Caco-2 (cell line): ENCODE measurements at regions not wholly inside any gene's neighbourhood (a gene's known extent, or its start where the extent isn't known, plus 50 kb on each side); places are given as distances from the start of the nearest gene placed in this dataset.

Experiments
- BruUV-seq: library from RNA; stranded (reverse); fragments of 400-500 nt; replicated peaks from 2 replicates; lab custom pipeline; 2021; lab: Mats Ljungman, UMichigan
- CTCF ChIA-PET: fragments of 300-600 bp; sonication (Branson Sonifier 250); formaldehyde crosslinking; loops from one replicate; lab custom pipeline; 2022; ENCODE audit warnings: antibody characterized with exemption; lab: Charles Lee
- POLR2A ChIA-PET: fragments of 300-600 bp; sonication (Branson Sonifier 250); formaldehyde crosslinking; loops from one replicate; lab custom pipeline; 2022; ENCODE audit warnings: antibody characterized with exemption; lab: Charles Lee
- DNase-seq, 2 experiments: peaks; one replicate each; pipeline versions ENCODE4 v3.0.0 to v3.0.0-alpha.2; 2020 to 2022
- H3K27me3 ChIP-seq: replicated peaks from 2 replicates; pipeline ENCODE4 v1.6.0; 2011; ENCODE audit warnings: low read length; ENCODE audit not compliant: control insufficient read depth, insufficient read depth
- H3K36me3 ChIP-seq: 2 replicates; pipeline ENCODE4 v1.5.1; 2011; ENCODE audit warnings: low read length; ENCODE audit not compliant: control insufficient read depth, insufficient read depth
- H3K4me1 ChIP-seq: fragments of 250-450 bp; sonication (Bioruptor Pico); 2 replicates; pipeline ENCODE4 v1.5.1; 2020; ENCODE audit warnings: mild to moderate bottlenecking
- H3K4me3 ChIP-seq: 2 replicates; pipeline ENCODE4 v1.5.1; 2011; ENCODE audit warnings: low read depth, mild to moderate bottlenecking, control low read depth, low read length
- H3K9me3 ChIP-seq: fragments of 250-450 bp; sonication (Bioruptor Pico); 2 replicates; pipeline ENCODE4 v1.5.1; 2020; ENCODE audit warnings: mild to moderate bottlenecking, moderate library complexity
- H3K27ac Mint-ChIP-seq: one replicate; pipeline ENCODE4 v1.8.0; 2022; ENCODE audit warnings: mixed read lengths; ENCODE audit not compliant: unreplicated experiment
- H3K27me3 Mint-ChIP-seq: one replicate; pipeline ENCODE4 v1.8.0; 2022; ENCODE audit warnings: mixed read lengths; ENCODE audit not compliant: insufficient read depth, unreplicated experiment
- H3K36me3 Mint-ChIP-seq: one replicate; pipeline ENCODE4 v1.8.0; 2022; ENCODE audit warnings: mild to moderate bottlenecking, mixed read lengths; ENCODE audit not compliant: insufficient read depth, unreplicated experiment
- H3K4me1 Mint-ChIP-seq: one replicate; pipeline ENCODE4 v1.8.0; 2022; ENCODE audit warnings: low read depth, mixed read lengths; ENCODE audit not compliant: unreplicated experiment
- H3K4me3 Mint-ChIP-seq: one replicate; pipeline ENCODE4 v1.8.0; 2022; ENCODE audit warnings: mild to moderate bottlenecking, moderate library complexity, mixed read lengths; ENCODE audit not compliant: unreplicated experiment
- H3K9me3 Mint-ChIP-seq: one replicate; pipeline ENCODE4 v1.8.0; 2022; ENCODE audit warnings: mixed read lengths; ENCODE audit not compliant: unreplicated experiment
- CTCF ChIP-seq, 2 experiments: fragments of 200-600 bp in 1 of 2; IDR thresholded peaks; 1 replicate in 1 of 2; 2 replicates in 1 of 2; pipeline versions ENCODE4 v1.5.1 to v1.8.0; 2011 to 2022; ENCODE audit warnings: antibody characterized with exemption in 1 of 2, control low read depth in 1 of 2, inconsistent platforms in 1 of 2, low read depth in 1 of 2, low read length in 1 of 2, mild to moderate bottlenecking in 1 of 2, moderate library complexity in 1 of 2; ENCODE audit not compliant: insufficient read depth in 1 of 2, severe bottlenecking in 1 of 2, unreplicated experiment in 1 of 2
- intact Hi-C: fragments of 100-400 bp; cut with micrococcal nuclease; formaldehyde crosslinking; loops from one replicate; pipeline ENCODE4 v1.10.0; 2022; ENCODE audit not compliant: unreplicated experiment

GRCh38 chr22:27093422-27093821 lies 436.0 kb downstream of the MIAT start:
- CTCF ChIA-PET, result no interaction called here
- no peak for TF ChIP-seq CTCF (IDR thresholded peaks at IDR 0.05; ENCODE audit: insufficient read depth in 1 of 2, low read depth in 1 of 2, low read length in 1 of 2, severe bottlenecking in 1 of 2, unreplicated experiment in 1 of 2)
- intact Hi-C loops, result no loop called here
- no peaks in the 10 kb centered on the region for H3K36me3 Mint-ChIP-seq
- no peaks in the 10 kb centered on the region for H3K27me3 Mint-ChIP-seq
- no peaks in the 10 kb centered on the region for H3K36me3 ChIP-seq
- H3K27ac Mint-ChIP-seq, result no peak overlapping the region
- no peaks in the 10 kb centered on the region for H3K9me3 ChIP-seq
- no peaks in the 10 kb centered on the region for H3K9me3 Mint-ChIP-seq
- no peak overlapping the region for H3K4me3 ChIP-seq
- no peaks in the 10 kb centered on the region for H3K4me1 ChIP-seq
- DNase-seq, result no peak
- POLR2A ChIA-PET, result no interaction called here
- BruUV-seq, result no TSS peak
- no peaks in the 10 kb centered on the region for H3K4me1 Mint-ChIP-seq
- no peaks in the 10 kb centered on the region for H3K27me3 ChIP-seq
- H3K4me3 Mint-ChIP-seq, result no peak overlapping the region

DNA sequence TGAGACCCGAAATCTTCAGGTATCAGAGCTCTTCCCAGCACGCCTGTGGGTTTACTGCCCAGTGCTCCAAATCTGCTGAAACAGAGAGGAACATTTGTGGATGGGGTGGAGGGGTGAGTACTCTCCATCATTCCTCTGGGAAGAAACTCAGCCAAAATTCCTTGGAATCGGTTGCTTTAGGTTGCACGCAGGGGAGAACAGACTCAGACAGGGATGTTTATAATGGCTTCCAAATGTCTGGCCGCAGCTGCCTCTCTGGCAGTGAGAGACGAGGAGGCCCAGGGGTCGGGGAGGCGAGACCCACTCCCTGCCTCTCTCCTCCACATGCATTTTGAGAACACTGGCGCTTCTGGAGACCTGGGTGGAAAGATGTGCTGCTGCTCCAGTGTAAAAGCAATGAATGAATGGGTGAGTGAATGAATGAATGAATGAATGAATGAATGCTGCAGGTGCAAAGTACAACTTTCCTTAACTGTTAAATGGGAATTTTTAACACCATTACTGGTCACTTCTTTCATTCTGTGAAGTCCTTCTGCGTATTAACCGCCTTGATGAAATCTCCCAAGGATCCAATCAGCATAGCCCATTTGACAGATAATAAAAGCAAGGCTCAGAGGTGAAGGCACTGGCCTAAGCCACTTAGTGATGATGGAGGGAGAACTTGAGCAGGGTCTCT lies 437.4 kb downstream of the MIAT start:
- Mint-ChIP-seq H3K4me1 (no peaks in the 10 kb centered on the region), H3K36me3 (no peaks in the 10 kb centered on the region), H3K27me3 (no peaks in the 10 kb centered on the region), H3K4me3 (no peak overlapping the region), H3K27ac (no peak overlapping the region), H3K9me3 (no peaks in the 10 kb centered on the region)
- ChIA-PET CTCF (no interaction called here), POLR2A (no interaction called here)
- no peak overlapping the region for H3K4me3 ChIP-seq
- no peak for DNase-seq
- H3K27me3 ChIP-seq, result no peaks in the 10 kb centered on the region
- no peaks in the 10 kb centered on the region for H3K9me3 ChIP-seq
- no TSS peak for BruUV-seq
- no peaks in the 10 kb centered on the region for H3K36me3 ChIP-seq
- H3K4me1 ChIP-seq, result no peaks in the 10 kb centered on the region
- TF ChIP-seq CTCF (IDR thresholded peaks at IDR 0.05; ENCODE audit: insufficient read depth in 1 of 2, low read depth in 1 of 2, low read length in 1 of 2, severe bottlenecking in 1 of 2, unreplicated experiment in 1 of 2), result no peak
- intact Hi-C loops, result no loop called here

DNA sequence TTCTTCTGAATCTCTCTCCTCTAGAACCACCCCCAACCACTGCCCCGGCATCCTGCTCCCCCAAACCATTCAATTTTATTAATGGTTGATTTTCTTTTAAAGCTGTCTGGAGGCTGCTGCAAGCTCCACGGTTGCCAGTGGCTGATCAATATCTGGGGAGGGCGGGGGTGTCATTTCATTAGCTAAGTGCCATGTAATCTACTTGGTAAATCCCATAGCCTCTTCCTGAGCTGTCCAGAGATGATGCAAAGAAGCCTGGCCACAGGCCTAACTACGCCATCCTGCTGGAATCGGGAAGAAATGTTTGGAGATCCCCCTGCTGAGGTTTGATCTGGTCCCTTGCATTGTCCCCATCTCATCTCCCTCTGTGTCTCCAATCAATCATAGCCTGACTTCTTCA lies 440.1 kb downstream of the MIAT start:
- TF ChIP-seq CTCF (IDR thresholded peaks at IDR 0.05; ENCODE audit: insufficient read depth in 1 of 2, low read depth in 1 of 2, low read length in 1 of 2, severe bottlenecking in 1 of 2, unreplicated experiment in 1 of 2), result no peak
- Histone ChIP-seq H3K27me3 (no peaks in the 10 kb centered on the region), H3K4me3 (no peak overlapping the region), H3K4me1 (no peaks in the 10 kb centered on the region), H3K36me3 (no peaks in the 10 kb centered on the region), H3K9me3 (no peaks in the 10 kb centered on the region)
- Mint-ChIP-seq H3K4me1 (no peaks in the 10 kb centered on the region), H3K4me3 (no peak overlapping the region), H3K27ac (no peak overlapping the region), H3K36me3 (no peaks in the 10 kb centered on the region), H3K9me3 (no peaks in the 10 kb centered on the region), H3K27me3 (peaks cover 7% of the 10 kb centered on the region)
- DNase-seq, result no peak
- POLR2A ChIA-PET, result no interaction called here
- intact Hi-C loops, result no loop called here
- CTCF ChIA-PET, result no interaction called here
- no TSS peak for BruUV-seq
